ENCODE measurements at regions not wholly inside any gene's neighbourhood (a gene's known extent, or its start where the extent isn't known, plus 50 kb on each side); places are given as distances from the start of the nearest gene placed in this dataset.

DNA sequence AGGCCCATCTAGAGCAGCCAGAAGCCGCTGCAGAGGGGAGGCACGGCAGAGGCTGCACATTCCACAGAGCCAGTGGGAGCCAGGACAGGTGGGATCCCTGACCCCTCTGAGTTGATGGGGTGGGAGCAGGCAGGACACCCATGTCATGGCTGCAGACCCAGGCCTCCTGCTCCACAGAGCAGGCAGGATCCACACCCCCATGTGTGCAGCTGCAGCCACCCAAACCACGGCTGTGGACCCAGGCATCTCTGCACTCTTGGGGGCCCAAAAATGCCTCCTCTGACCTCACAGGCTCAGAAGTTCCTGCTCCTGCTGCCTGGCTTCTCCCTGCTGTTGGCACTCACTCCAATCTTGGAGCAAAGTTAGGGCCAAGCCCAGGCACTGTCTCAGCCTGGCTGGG lies 112.3 kb upstream of the TMEM18 start:
- DNase-seq (ENCODE audit: low read depth): no peak

- no peak for DNase-seq (ENCODE audit: low read depth)
These were observed 111.2 kb upstream of the TMEM18 start for GRCh38 chr2:788227-789032.

GRCh38 chr2:784753-785152 lies 107.5 kb upstream of the TMEM18 start:
- no peak for DNase-seq (ENCODE audit: low read depth)

GRCh38 chr2:780581-780980 lies 103.4 kb upstream of the TMEM18 start:
- no peak for DNase-seq (ENCODE audit: low read depth)

GRCh38 chr2:780002-780401 lies 102.8 kb upstream of the TMEM18 start:
- no peak for DNase-seq (ENCODE audit: low read depth)

DNA sequence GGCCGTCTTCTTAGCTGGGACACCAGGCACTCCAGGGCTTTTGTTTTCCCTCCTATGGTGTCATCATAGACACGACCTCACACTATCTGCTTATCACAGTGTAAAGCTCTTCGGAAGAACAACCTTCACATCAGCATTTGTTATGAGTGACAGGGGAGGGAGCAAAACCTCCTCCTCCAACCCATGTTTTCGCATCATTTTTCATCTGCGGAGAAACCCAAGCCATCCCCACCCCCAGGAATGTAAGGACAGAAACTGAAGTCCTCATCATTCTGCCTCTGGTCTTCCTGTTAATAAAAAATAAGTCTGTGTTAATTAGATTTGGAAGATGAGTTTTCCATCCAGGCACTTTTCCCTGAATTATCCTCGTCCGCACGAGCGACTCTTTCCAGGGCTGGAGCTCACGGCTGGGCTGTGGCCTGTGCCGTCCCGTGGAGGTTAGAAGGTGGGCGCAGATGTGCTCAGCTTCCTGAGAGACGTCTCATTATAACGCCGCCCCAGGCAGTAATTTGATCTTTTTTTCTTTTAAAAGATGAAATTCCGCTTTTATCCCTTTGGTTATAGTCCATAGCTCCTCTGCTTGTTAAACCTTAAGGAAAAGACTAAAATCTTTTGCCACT lies 101.6 kb upstream of the TMEM18 start:
- DNase-seq (ENCODE audit: low read depth): no peak

- no peak for DNase-seq (ENCODE audit: low read depth)
These were observed 100.3 kb upstream of the TMEM18 start for GRCh38 chr2:777546-777945.

DNA sequence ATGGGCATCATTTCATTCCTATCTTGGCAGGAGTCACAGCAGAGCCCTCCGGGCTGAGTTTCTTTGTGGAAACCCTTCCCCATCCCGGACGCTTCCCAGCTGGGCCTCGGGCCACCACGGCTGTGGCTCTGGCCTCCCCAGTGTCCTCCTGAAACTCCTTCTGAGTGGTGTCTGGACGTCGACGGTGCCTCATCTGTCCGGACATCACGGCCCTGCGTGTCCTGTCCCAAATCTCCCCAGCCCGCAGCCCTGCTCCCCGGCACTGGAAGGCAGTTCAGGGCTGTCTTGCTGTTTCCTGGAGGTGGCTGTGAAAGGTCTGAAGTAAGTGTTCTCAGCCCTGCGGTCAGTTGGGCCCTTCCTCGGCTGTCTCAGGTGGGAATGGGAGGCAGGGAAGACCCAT lies 99.8 kb upstream of the TMEM18 start:
- no peak for DNase-seq (ENCODE audit: low read depth)

- no peak for DNase-seq (ENCODE audit: low read depth)
These were observed 99.3 kb upstream of the TMEM18 start for GRCh38 chr2:776487-776886.

DNA sequence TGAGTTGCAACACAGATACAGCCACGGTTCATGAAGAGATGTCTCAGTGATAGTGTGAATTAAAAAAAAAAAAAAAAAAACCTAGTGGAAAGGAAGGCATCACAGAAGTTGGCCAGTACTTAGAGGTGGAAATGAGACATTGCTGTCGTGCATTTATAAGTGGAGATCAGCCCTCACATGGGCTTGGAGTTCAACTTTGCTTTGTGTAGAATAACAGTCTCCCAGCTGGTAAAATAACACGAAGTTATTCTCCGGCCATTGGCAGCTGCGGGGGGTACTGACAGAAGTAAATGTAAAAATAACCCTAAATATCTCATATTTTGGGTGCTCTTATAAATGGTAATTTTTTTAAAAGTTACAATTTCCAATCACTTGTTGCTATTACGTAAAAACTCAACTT lies 98.8 kb upstream of the TMEM18 start:
- DNase-seq (ENCODE audit: low read depth): no peak

- DNase-seq (ENCODE audit: low read depth): peak; percentile 9
These were observed 97.2 kb upstream of the TMEM18 start for GRCh38 chr2:774436-774835.

GRCh38 chr2:773256-774160 lies 96.3 kb upstream of the TMEM18 start:
- DNase-seq (ENCODE audit: low read depth): no peak

GRCh38 chr2:771538-771937 lies 94.3 kb upstream of the TMEM18 start:
- DNase-seq (ENCODE audit: low read depth): no peak

GRCh38 chr2:770776-771175 lies 93.6 kb upstream of the TMEM18 start:
- DNase-seq (ENCODE audit: low read depth): no peak

DNA sequence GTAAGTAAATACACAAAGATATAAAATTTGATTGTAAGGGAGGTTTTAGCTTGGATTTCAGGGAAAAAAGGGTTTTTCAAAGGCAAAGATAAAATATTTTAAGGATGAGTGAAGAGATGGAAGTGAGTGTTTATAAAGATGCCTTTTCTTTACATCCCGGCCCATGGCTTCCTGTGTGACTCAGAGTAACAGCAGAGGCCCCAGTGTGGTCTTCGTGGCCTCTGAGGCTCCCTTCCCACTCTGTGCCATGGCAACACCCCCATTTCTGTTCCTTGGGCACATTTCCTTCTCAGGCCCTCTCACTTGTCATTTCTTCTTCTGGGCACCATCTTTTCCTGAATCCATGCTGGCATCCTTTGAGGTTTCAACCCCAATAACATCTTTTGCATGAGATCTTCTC lies 92.6 kb upstream of the TMEM18 start:
- DNase-seq (ENCODE audit: low read depth): no peak

DNA sequence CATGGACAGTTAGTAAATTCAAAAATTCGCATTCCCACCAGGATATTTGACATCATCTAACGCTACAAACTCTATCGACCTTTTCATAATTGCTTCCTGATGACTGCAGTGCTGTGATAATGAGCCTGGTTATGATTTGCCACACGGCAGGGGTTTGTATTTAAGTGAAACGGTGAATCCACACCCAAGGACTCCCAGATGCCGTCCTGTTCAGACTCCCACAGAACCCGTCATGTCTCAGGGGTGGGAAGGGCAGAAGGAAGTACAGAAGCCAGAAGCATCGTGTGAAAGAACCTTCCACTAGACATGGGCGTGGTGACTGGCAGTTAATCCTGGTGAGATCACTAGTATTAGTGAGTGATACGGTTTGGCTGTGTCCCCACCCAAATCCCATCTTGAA lies 91.2 kb upstream of the TMEM18 start:
- DNase-seq (ENCODE audit: low read depth): no peak

- DNase-seq (ENCODE audit: low read depth): no peak
These were observed 90.7 kb upstream of the TMEM18 start for GRCh38 chr2:767944-768343.

GRCh38 chr2:767440-767839 lies 90.2 kb upstream of the TMEM18 start:
- no peak for DNase-seq (ENCODE audit: low read depth)

GRCh38 chr2:766255-766654 lies 89.0 kb upstream of the TMEM18 start:
- DNase-seq (ENCODE audit: low read depth): no peak

DNA sequence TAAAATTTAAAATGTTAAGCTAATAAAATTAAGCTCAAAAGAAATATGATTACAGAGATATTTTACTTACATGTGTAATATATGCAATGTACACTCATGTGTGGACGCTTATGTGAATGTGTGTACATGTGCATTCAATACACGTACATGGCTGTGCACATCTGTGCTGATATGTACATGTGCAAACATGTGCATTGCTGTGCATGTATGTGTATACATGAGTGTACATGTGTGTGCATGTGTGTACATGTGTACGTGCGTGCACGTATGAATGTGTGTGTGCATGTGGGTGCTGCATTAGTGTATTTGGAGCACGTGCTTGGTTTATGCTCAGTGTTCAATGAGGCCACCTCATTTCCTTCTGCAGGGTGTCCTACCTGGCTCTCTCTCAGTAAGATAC lies 88.2 kb upstream of the TMEM18 start:
- DNase-seq (ENCODE audit: low read depth): no peak

DNA sequence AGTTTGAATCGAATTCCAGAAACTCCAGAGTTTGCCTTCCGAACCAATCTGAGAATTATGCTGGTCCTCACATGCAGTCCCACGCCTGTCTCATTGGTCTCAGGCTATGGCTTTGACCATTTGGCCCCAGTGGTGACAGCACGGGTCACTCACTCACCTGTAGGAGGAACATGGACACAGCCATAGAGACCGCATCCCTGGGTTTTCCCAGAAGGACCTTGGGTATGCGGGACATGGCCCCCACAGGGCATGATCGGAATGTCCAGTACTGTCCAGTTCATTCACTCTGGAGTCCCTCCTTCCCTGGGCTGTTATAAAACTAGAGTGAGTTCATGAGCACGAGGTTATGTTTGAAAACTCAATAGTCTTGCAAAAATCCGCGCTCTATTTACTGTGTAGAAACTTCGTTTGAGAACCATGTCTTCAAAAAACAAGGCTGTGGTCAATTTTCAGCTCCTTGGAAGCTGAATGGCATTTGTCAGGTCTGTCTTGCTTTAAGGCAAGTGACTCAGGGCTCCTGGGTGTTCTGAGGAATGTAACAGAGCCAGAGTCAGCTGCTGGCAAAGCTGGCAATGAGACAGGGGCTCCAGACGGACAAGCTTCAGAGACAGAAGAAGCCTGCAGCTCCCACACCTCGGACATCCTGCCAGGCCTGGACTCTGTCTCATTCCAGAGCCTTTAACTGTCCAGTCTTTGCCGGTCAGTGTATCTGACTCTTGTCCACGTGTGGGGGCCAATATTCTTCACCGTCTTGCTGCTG lies 86.7 kb upstream of the TMEM18 start:
- DNase-seq (ENCODE audit: low read depth): peak; percentile 61

GRCh38 chr2:762646-763045 lies 85.4 kb upstream of the TMEM18 start:
- no peak for DNase-seq (ENCODE audit: low read depth)

Data from M059J (cell line).